Tibial nerve (tissue), 3 donors: ENCODE measurements at regions not wholly inside any gene's neighbourhood (a gene's known extent, or its start where the extent isn't known, plus 50 kb on each side); places are given as distances from the start of the nearest gene placed in this dataset.

Source experiments
- CTCF ChIP-seq, 5 experiments: fragments of 200-600 bp in 3 of 5; fragments of 450-650 bp in 2 of 5; sonication (generic) in 3 of 5; IDR thresholded peaks; one replicate each; pipeline ENCODE4 v1.5.1; 2016 to 2019; ENCODE audit warnings: antibody characterized with exemption in 5 of 5, mild to moderate bottlenecking in 3 of 5, moderate library complexity in 2 of 5
- POLR2A ChIP-seq, 2 donors: fragments of 450-650 bp; IDR thresholded peaks; one replicate each; pipeline ENCODE4 v1.6.1; 2017; ENCODE audit warnings: antibody characterized with exemption in 2 of 2, mild to moderate bottlenecking in 2 of 2, moderate library complexity in 2 of 2

- no peak for TF ChIP-seq CTCF (IDR thresholded peaks at IDR 0.05)
- no peak for TF ChIP-seq POLR2A (IDR thresholded peaks at IDR 0.05)
Measured at GRCh38 chr4:129899849-129900248, 803.9 kb downstream of the C4orf33 start.
